NOMO-1 treated with DMSO at 0.1 percent for 48 hours (cell line): ENCODE measurements at regions not wholly inside any gene's neighbourhood (a gene's known extent, or its start where the extent isn't known, plus 50 kb on each side); places are given as distances from the start of the nearest gene placed in this dataset.

Source experiments
- DNase-seq: peaks from one replicate; lab custom pipeline; 2025; ENCODE audit not compliant: unreplicated experiment; lab: John Stamatoyannopoulos, UW

GRCh38 chr3:109532257-109533216, 195.2 kb upstream of the DPPA4 start:
- peak; percentile 38 for DNase-seq

- DNase-seq = no peak
Measured at GRCh38 chr3:109545746-109546145, 208.4 kb upstream of the DPPA4 start.

- DNase-seq = no peak
Measured at GRCh38 chr3:109548192-109548938, 211.0 kb upstream of the DPPA4 start.

GRCh38 chr3:109553591-109554371, 216.4 kb upstream of the DPPA4 start:
- no peak for DNase-seq

GRCh38 chr3:109559389-109559788, 222.0 kb upstream of the DPPA4 start:
- no peak for DNase-seq

- DNase-seq = no peak
Measured at GRCh38 chr3:109563149-109563548, 225.8 kb upstream of the DPPA4 start.

GRCh38 chr3:109569135-109569846, 231.9 kb upstream of the DPPA4 start:
- no peak for DNase-seq

- no peak for DNase-seq
Measured at GRCh38 chr3:109570408-109570807, 233.1 kb upstream of the DPPA4 start.

GRCh38 chr3:109572301-109572700, 235.0 kb upstream of the DPPA4 start:
- no peak for DNase-seq

- no peak for DNase-seq
Measured at GRCh38 chr3:109596991-109597390, 259.6 kb upstream of the DPPA4 start.

- no peak for DNase-seq
Measured at GRCh38 chr3:109597444-109597843, 260.1 kb upstream of the DPPA4 start.

GRCh38 chr3:109607897-109608296, 270.6 kb upstream of the DPPA4 start:
- no peak for DNase-seq

GRCh38 chr3:109608574-109608973, 271.2 kb upstream of the DPPA4 start:
- no peak for DNase-seq

- no peak for DNase-seq
Measured at GRCh38 chr3:109618766-109619378, 281.5 kb upstream of the DPPA4 start.

- no peak for DNase-seq
Measured at GRCh38 chr3:109631897-109632296, 294.6 kb upstream of the DPPA4 start.

- no peak for DNase-seq
Measured at GRCh38 chr3:109640146-109640652, 302.9 kb upstream of the DPPA4 start.

- DNase-seq = no peak
Measured at GRCh38 chr3:109642025-109642424, 304.7 kb upstream of the DPPA4 start.

- no peak for DNase-seq
Measured at GRCh38 chr3:109643590-109643989, 306.2 kb upstream of the DPPA4 start.

- no peak for DNase-seq
Measured at GRCh38 chr3:109644332-109644731, 307.0 kb upstream of the DPPA4 start.

- no peak for DNase-seq
Measured at GRCh38 chr3:109644746-109645145, 307.4 kb upstream of the DPPA4 start.
